ENCODE measurements at regions not wholly inside any gene's neighbourhood (a gene's known extent, or its start where the extent isn't known, plus 50 kb on each side); places are given as distances from the start of the nearest gene placed in this dataset.
"Not testable (repeated sequence)": the region's sequence is repeated elsewhere in the genome, so short reads cannot be mapped to it uniquely, and the experiment has no call there.

DNA sequence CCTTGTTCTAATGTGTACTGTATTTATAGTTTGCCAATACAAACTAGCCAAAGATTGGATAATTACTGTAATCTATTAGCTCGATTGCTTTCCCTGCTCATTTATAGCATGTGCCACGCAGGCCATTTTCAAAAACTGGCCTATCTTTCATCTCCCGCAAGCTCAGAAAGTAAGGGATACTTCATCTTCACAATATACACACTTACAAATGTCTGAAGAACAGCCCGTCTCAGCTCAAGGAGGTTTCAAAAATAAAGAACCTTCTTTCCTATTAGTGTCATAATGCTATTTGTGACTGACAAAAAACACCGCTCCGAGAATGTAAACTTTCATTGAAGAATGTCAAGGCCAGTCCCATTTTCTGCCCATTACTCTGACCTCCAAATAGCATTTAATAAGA lies 306.4 kb upstream of the ZNF507 start:
- no peak for DNase-seq (ENCODE audit: low spot score)

GRCh38 chr19:32039440-32039839 lies 306.0 kb upstream of the ZNF507 start:
- DNase-seq (ENCODE audit: low spot score), result no peak

GRCh38 chr19:32040236-32040635 lies 305.2 kb upstream of the ZNF507 start:
- no peak for DNase-seq (ENCODE audit: low spot score)

DNA sequence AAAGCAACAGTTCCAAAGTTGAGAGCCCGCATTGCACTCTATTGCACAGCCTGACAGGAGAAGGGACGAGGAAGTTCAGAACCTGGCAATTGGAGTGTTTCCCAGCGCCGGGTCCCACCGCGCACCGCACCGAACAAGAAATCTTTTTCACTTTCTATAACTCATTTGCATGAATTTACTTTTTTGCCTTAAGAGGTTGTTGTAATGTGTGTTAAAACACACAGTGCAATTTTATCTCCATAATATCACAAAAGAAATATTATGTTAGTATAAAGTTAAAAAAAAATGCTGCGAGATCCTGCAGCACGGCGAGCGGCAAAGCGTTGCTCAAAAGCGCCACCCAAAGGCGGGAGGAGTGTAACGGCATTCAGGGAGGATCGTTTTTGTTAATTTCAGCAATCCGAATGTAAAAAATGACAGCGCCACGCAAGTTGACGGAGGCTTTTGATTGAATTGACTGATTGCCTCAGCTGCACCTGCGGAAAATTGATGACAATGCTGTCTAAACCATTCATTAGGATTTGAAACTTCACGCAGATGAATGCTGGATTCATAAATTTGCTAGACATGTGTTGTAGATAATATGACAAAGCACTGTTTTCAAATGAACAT lies 303.6 kb upstream of the ZNF507 start:
- peak; percentile 42 for DNase-seq (ENCODE audit: low spot score)

DNA sequence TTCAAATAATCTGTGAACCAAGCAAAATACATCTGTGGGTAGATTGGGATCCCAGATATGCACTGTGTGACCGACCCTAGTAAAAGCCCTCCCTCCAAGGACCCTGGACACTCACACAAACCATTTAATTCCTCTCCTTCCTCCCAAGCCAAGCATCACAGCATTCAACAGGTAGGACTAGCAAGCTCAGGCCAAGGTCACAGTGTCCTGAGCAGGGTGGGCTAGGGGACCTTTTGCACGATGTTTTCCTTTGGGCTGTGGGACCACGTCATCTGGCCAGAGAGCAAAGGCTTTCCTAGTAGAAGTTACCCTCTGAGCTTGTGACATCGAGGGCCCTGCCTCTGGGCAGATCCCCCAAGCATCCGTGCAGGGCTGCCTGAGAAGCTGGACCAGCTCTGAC lies 297.6 kb upstream of the ZNF507 start:
- DNase-seq (ENCODE audit: low spot score), result no peak

- DNase-seq (ENCODE audit: low spot score), result no peak
Observed at GRCh38 chr19:32053376-32053775, 292.0 kb upstream of the ZNF507 start.

- DNase-seq (ENCODE audit: low spot score), result no peak
Observed at GRCh38 chr19:32053861-32054260, 291.5 kb upstream of the ZNF507 start.

GRCh38 chr19:32058131-32058530 lies 287.3 kb upstream of the ZNF507 start:
- DNase-seq (ENCODE audit: low spot score), result no peak

DNA sequence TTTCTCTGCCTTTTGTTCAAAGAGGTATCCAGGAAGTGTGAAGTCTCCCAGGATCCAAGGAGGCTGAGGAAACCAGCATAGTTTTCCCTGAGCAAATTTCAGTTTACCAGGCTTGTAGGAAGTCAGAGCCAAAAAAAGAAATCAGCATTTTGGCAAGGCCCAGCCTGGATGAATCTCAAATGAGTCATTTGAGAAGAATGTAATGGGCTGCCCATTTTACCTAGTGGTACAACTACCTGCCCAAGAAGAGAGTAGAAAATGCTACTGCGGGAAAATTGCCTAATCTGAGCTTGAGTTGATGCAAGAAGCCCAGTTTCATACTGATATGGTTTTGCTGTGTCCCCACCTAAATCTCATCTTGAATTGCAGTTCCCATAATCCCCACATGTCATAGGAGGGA lies 284.1 kb upstream of the ZNF507 start:
- DNase-seq (ENCODE audit: low spot score), result peak; percentile 4

DNA sequence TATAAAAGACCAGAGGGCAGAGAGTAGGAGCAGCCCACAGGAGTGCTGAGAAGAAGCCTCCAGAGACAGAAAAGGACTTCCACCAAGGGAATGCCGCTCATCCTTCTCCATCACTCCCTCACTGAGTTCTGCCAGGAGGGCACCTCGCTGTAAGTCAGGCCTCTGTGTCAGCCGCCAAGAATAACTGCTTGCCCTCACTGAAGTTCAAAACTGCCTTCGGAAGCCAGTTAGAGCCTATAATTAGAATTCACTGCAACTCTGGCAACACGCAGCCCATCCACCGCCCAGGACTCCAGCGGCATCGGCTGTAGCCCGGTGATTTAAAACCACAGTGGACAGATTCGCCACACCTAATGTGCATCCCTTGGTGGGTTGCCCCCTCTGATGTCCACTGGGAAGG lies 281.8 kb upstream of the ZNF507 start:
- no peak for DNase-seq (ENCODE audit: low spot score)

- no peak for DNase-seq (ENCODE audit: low spot score)
Observed at GRCh38 chr19:32066056-32066455, 279.4 kb upstream of the ZNF507 start.

DNA sequence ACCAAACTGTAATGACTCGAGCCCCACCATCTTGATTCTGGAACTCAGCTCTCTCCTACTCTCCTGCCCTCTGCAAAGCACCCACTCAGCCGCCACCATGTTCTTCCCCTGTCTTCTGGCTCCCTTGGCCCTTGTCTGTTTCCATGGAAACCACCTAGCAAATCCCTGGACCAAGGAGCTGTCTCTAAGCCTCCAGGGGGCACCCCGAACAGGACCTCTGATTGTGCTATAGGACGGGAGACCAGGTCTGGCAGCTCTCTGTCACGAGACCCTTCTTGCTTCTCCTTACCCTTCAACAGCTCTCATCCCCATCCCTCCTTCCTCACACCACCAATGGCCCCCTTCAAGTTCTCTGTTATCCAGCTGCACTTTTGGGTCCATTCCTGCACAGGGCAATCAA lies 277.7 kb upstream of the ZNF507 start:
- no peak for DNase-seq (ENCODE audit: low spot score)

GRCh38 chr19:32068793-32069192 lies 276.6 kb upstream of the ZNF507 start:
- DNase-seq (ENCODE audit: low spot score), result no peak

DNA sequence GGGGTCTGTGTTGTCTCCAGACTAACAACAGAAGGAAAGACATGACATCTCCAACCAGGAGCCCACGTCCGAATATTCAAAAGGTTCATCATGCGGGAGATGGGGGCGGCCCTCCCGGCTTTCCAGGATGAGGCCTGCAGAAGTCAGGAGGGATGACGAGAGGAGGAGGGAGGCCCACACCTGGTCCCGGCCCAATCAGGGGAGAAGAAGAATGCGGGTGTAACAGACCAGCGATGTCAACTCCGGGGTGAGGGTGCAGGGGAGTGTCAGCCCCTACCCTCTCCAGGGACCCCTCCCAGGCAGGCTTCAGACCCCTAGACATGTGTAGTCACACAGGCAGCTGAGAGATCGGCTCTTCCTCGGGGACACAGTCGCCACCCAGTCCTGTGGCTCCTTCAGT lies 275.3 kb upstream of the ZNF507 start:
- DNase-seq (ENCODE audit: low spot score), result no peak

- no peak for DNase-seq (ENCODE audit: low spot score)
Observed at GRCh38 chr19:32082028-32082427, 263.4 kb upstream of the ZNF507 start.

GRCh38 chr19:32084756-32085363 lies 260.6 kb upstream of the ZNF507 start:
- not testable (repeated sequence) for DNase-seq (ENCODE audit: low spot score)

- no peak for DNase-seq (ENCODE audit: low spot score)
Observed at GRCh38 chr19:32091241-32091640, 254.2 kb upstream of the ZNF507 start.

DNA sequence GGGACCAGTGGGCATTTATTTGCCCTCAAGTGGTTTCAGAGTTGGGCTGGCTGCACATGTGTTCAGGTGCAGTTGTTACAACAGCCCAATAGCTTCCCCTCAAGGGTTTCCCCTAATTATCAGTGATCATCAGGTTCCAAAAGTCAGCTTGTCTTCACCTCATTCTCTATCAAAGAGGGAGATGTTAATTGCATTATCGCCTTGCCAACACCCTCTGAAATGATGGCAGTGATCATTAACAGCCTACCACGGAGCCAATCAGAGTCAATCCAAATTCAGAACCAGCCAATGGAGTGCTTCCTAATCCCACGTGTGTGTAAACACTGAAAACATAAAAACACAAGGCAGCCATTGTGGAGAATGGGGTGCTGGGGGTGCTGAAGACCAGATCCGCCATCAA lies 248.4 kb upstream of the ZNF507 start:
- no peak for DNase-seq (ENCODE audit: low spot score)

GRCh38 chr19:32097620-32098019 lies 247.8 kb upstream of the ZNF507 start:
- no peak for DNase-seq (ENCODE audit: low spot score)

GRCh38 chr19:32098968-32099367 lies 246.4 kb upstream of the ZNF507 start:
- no peak for DNase-seq (ENCODE audit: low spot score)

DNA sequence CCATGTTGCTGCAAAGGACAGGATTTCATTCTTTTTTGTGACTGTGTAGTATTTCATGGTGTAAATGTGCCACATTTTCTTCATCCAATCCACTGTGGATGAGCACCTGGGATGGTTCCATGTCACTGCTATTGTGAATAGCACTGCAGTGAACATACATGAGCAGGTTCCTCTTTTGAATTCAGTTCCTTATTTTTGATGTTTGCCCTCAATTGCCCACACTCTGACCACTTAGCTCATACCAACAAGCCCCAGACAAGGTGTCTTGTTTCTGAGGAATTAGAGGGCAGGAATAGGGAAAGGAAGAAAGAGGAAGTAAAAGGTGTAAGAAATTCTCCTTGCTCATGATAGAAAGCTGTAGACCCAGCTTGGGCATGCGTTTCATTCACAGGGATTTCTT lies 244.2 kb upstream of the ZNF507 start:
- DNase-seq (ENCODE audit: low spot score), result no peak

GRCh38 chr19:32103541-32103940 lies 241.9 kb upstream of the ZNF507 start:
- no peak for DNase-seq (ENCODE audit: low spot score)

GRCh38 chr19:32104153-32104849 lies 241.1 kb upstream of the ZNF507 start:
- no peak for DNase-seq (ENCODE audit: low spot score)

- DNase-seq (ENCODE audit: low spot score), result no peak
Observed at GRCh38 chr19:32104850-32105235, 240.6 kb upstream of the ZNF507 start.

Measured in NAMALWA (cell line).